Naive thymus-derived CD8-positive, alpha-beta T cell (primary cell): ENCODE measurements at regions not wholly inside any gene's neighbourhood (a gene's known extent, or its start where the extent isn't known, plus 50 kb on each side); places are given as distances from the start of the nearest gene placed in this dataset.
"Not testable (repeated sequence)": the region's sequence is repeated elsewhere in the genome, so short reads cannot be mapped to it uniquely, and the experiment has no call there.

ENCODE experiments used
- ATAC-seq, 2 donors: fragments of 150-1000 bp; cut with Tn5 transposase in 1 of 2; sonication (Bioruptor Pico), chemical (Tn5 transposase) in 1 of 2; 1 replicate in 1 of 2; 2 replicates in 1 of 2; pipeline ENCODE4 v1.10.0; 2021; ENCODE audit warnings: mild to moderate bottlenecking in 2 of 2, moderate library complexity in 2 of 2
- POLR2A ChIA-PET: fragments of 350-600 bp; sonication (Branson Sonifier 250); formaldehyde crosslinking; loops from one replicate; lab custom pipeline; 2021; ENCODE audit warnings: antibody characterized with exemption; lab: Charles Lee
- DNase-seq, 10 donors: peaks; one replicate each; pipeline versions ENCODE4 v3.0.0 to v3.0.0-alpha.2; 2020 to 2022
- H3K27ac Mint-ChIP-seq, 10 donors: one replicate each; pipeline ENCODE4 v1.8.0; 2020 to 2022; ENCODE audit warnings: mild to moderate bottlenecking in 10 of 10, mixed read lengths in 10 of 10, moderate library complexity in 4 of 10, inconsistent platforms in 1 of 10
- H3K27me3 Mint-ChIP-seq, 5 donors: one replicate each; pipeline ENCODE4 v1.8.0; 2021 to 2022; ENCODE audit warnings: mixed read lengths in 5 of 5
- H3K36me3 Mint-ChIP-seq, 3 donors: one replicate each; pipeline ENCODE4 v1.8.0; 2020 to 2022; ENCODE audit warnings: mixed read lengths in 3 of 3, mild to moderate bottlenecking in 2 of 3, inconsistent platforms in 1 of 3
- H3K4me1 Mint-ChIP-seq, 4 donors: one replicate each; pipeline ENCODE4 v1.8.0; 2021 to 2022; ENCODE audit warnings: mixed read lengths in 4 of 4
- H3K4me3 Mint-ChIP-seq, 10 donors: one replicate each; pipeline ENCODE4 v1.8.0; 2020 to 2022; ENCODE audit warnings: mild to moderate bottlenecking in 10 of 10, mixed read lengths in 10 of 10, moderate library complexity in 6 of 10, inconsistent platforms in 1 of 10
- H3K9me3 Mint-ChIP-seq, 9 donors: one replicate each; pipeline ENCODE4 v1.8.0; 2020 to 2022; ENCODE audit warnings: mixed read lengths in 9 of 9, mild to moderate bottlenecking in 3 of 9, inconsistent platforms in 1 of 9, moderate library complexity in 1 of 9

GRCh38 chr2:184308706-184309105 lies 289.6 kb upstream of the ZNF804A start:
- DNase-seq (no peak), ATAC-seq (no peak)
- no peaks in the 10 kb centered on the region for H3K36me3 Mint-ChIP-seq
- H3K4me1 Mint-ChIP-seq = no peaks in the 10 kb centered on the region
- POLR2A ChIA-PET = no interaction called here
- peaks cover 0 to 14% (median 0%) of the 10 kb centered on the region in 9 donors for H3K9me3 Mint-ChIP-seq
- no peaks in the 10 kb centered on the region for H3K27me3 Mint-ChIP-seq
- H3K4me3 Mint-ChIP-seq = no peak overlapping the region
- H3K27ac Mint-ChIP-seq = no peak overlapping the region

GRCh38 chr2:184312970-184313369 lies 285.4 kb upstream of the ZNF804A start:
- no peak overlapping the region for H3K4me3 Mint-ChIP-seq
- no peak overlapping the region for H3K27ac Mint-ChIP-seq
- no peaks in the 10 kb centered on the region for H3K4me1 Mint-ChIP-seq
- peaks cover 0 to 9% (median 0%) of the 10 kb centered on the region in 9 donors for H3K9me3 Mint-ChIP-seq
- no peaks in the 10 kb centered on the region for H3K36me3 Mint-ChIP-seq
- no peaks in the 10 kb centered on the region for H3K27me3 Mint-ChIP-seq
- DNase-seq (no peak), ATAC-seq (no peak)
- POLR2A ChIA-PET = no interaction called here

DNA sequence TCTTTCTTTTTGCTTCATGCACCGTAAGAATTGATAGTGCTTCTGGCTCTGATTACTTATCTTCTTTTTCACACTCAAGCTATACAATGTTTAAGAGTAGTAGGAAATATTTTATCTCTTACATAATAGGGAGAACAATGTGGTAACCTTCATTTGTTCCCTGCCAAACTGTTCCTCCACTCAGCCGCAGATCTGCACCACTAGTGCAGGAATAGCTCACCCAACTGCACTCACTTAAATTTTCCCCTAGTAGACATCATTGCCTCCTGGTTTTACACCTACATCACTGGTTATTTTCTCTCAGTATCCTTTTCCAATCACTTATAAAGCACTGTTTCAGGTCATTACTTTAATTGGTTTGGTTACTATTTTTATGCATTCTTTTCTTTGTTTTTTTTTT lies 283.5 kb upstream of the ZNF804A start:
- DNase-seq = no peak
- no peak overlapping the region for H3K27ac Mint-ChIP-seq
- POLR2A ChIA-PET = no interaction called here
- no peaks in the 10 kb centered on the region for H3K4me1 Mint-ChIP-seq
- no peak for ATAC-seq
- no peaks in the 10 kb centered on the region for H3K36me3 Mint-ChIP-seq
- no peaks in the 10 kb centered on the region for H3K27me3 Mint-ChIP-seq
- H3K4me3 Mint-ChIP-seq = no peak overlapping the region
- peaks cover 0 to 12% (median 0%) of the 10 kb centered on the region in 9 donors for H3K9me3 Mint-ChIP-seq

DNA sequence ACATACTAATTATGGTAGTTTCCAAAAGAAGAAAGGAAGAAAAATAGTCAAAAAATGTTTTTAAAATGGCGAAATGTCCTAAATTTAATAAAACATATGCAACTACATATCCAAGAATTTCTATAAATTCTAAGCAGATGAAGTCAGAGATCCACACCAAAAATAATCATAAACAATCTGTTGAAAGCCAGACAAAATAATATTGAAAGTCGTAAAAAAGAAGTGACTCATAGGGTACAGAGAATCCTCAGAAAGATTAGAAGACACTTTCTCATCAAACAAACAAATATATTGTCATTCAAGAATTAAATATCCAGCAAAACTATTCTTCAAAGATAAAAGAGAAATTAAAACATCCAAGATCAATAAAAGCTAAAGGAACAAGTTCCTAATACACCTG lies 281.4 kb upstream of the ZNF804A start:
- POLR2A ChIA-PET = no interaction called here
- H3K4me1 Mint-ChIP-seq = no peaks in the 10 kb centered on the region
- DNase-seq = no peak
- H3K27me3 Mint-ChIP-seq = no peaks in the 10 kb centered on the region
- H3K4me3 Mint-ChIP-seq = no peak overlapping the region
- no peaks in the 10 kb centered on the region for H3K36me3 Mint-ChIP-seq
- H3K27ac Mint-ChIP-seq = no peak overlapping the region
- peaks cover 0 to 17% (median 2%) of the 10 kb centered on the region in 9 donors for H3K9me3 Mint-ChIP-seq
- ATAC-seq = no peak

- no peaks in the 10 kb centered on the region for H3K36me3 Mint-ChIP-seq
- no peak overlapping the region for H3K4me3 Mint-ChIP-seq
- H3K9me3 Mint-ChIP-seq = peaks cover 0 to 20% (median 4%) of the 10 kb centered on the region in 9 donors
- POLR2A ChIA-PET = no interaction called here
- H3K4me1 Mint-ChIP-seq = no peaks in the 10 kb centered on the region
- no peak overlapping the region for H3K27ac Mint-ChIP-seq
- H3K27me3 Mint-ChIP-seq = no peaks in the 10 kb centered on the region
- no peak for ATAC-seq
- no peak for DNase-seq
These were observed 275.7 kb upstream of the ZNF804A start for GRCh38 chr2:184322615-184323014.

GRCh38 chr2:184326066-184326465 lies 272.3 kb upstream of the ZNF804A start:
- H3K27me3 Mint-ChIP-seq = no peaks in the 10 kb centered on the region
- H3K4me3 Mint-ChIP-seq = no peak overlapping the region
- ATAC-seq (no peak), DNase-seq (no peak)
- H3K36me3 Mint-ChIP-seq = no peaks in the 10 kb centered on the region
- H3K9me3 Mint-ChIP-seq = peaks cover 0 to 20% (median 3%) of the 10 kb centered on the region in 9 donors
- no peaks in the 10 kb centered on the region for H3K4me1 Mint-ChIP-seq
- H3K27ac Mint-ChIP-seq = no peak overlapping the region
- POLR2A ChIA-PET = no interaction called here

DNA sequence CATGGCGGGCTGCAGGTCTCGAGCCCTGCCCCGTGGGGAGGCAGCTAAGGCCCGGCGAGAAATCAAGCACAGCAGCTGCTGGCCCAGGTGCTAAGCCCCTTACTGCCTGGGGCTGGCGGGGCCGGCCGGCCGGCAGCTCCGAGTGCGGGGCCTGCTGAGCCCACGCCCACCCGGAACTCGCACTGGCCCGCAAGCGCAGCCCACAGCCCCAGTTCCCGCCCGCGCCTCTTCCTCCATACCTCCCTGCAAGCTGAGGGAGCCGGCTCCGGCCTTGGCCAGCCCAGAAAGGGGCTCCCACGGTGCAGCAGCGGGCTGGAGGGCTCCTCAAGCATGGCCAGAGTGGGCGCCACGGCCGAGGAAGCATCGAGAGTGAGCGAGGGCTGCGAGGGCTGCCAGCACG lies 270.5 kb upstream of the ZNF804A start:
- DNase-seq, H3K4me1 Mint-ChIP-seq, H3K27ac Mint-ChIP-seq, POLR2A ChIA-PET, H3K4me3 Mint-ChIP-seq, H3K27me3 Mint-ChIP-seq, H3K36me3 Mint-ChIP-seq, ATAC-seq: not testable (repeated sequence)
- peaks cover 0 to 20% (median 4%) of the 10 kb centered on the region in 9 donors for H3K9me3 Mint-ChIP-seq

- peaks cover 0 to 12% (median 4%) of the 10 kb centered on the region in 9 donors for H3K9me3 Mint-ChIP-seq
- H3K27ac Mint-ChIP-seq, H3K27me3 Mint-ChIP-seq, DNase-seq, ATAC-seq, H3K4me1 Mint-ChIP-seq, H3K36me3 Mint-ChIP-seq, POLR2A ChIA-PET, H3K4me3 Mint-ChIP-seq: not testable (repeated sequence)
These were observed 267.8 kb upstream of the ZNF804A start for GRCh38 chr2:184330561-184330960.

DNA sequence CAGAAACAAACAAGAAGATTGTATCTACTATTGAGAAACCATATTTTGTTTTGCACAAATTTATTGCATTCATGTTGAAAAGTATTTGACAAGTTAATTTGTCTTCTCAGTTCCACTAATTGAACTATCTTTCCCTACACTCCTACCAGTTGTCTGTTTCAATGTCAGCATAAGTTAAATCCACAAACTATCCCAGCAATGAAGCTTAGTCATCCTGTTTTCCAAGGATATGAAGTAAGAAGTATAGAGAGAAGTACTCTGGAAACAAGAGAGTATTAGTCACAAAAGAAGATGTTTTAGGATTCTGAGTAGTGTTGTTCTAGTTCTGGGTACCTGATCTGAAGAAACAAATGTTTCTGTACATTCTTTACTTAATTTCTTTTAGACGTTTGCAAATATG lies 261.6 kb upstream of the ZNF804A start:
- Mint-ChIP-seq H3K27me3 (no peaks in the 10 kb centered on the region), H3K36me3 (no peaks in the 10 kb centered on the region), H3K9me3 (peaks cover 0 to 11% (median 0%) of the 10 kb centered on the region in 9 donors), H3K4me1 (no peaks in the 10 kb centered on the region), H3K4me3 (no peak overlapping the region), H3K27ac (no peak overlapping the region)
- DNase-seq (no peak), ATAC-seq (no peak)
- POLR2A ChIA-PET = no interaction called here

- no peak for ATAC-seq
- Mint-ChIP-seq H3K4me1 (no peaks in the 10 kb centered on the region), H3K36me3 (no peaks in the 10 kb centered on the region), H3K27ac (no peak overlapping the region), H3K9me3 (peaks cover 0 to 11% (median 2%) of the 10 kb centered on the region in 9 donors), H3K4me3 (no peak overlapping the region), H3K27me3 (no peaks in the 10 kb centered on the region)
- no peak for DNase-seq
- POLR2A ChIA-PET = no interaction called here
These were observed 259.6 kb upstream of the ZNF804A start for GRCh38 chr2:184338771-184339170.

DNA sequence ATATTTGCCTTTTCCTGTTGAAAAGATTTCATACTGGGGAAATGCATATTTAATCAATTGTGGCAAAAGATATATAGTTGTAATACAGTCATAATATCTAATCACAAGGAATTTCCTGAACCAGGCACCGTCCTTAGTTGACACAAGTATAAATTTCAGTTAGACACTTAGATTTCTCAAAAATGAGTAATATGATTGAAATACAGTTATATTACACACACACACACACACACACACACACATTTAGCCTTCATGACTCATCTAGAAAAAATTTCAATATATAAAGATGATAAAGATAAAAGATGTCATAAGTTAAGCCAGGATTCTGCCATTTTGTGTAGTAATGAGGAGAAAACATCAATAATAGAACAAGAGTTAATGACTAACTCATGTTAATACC lies 258.4 kb upstream of the ZNF804A start:
- ATAC-seq = no peak
- no peak for DNase-seq
- Mint-ChIP-seq H3K27ac (no peak overlapping the region), H3K9me3 (peaks cover 0 to 11% (median 2%) of the 10 kb centered on the region in 9 donors), H3K4me1 (no peaks in the 10 kb centered on the region), H3K36me3 (no peaks in the 10 kb centered on the region), H3K4me3 (no peak overlapping the region), H3K27me3 (no peaks in the 10 kb centered on the region)
- POLR2A ChIA-PET = no interaction called here

DNA sequence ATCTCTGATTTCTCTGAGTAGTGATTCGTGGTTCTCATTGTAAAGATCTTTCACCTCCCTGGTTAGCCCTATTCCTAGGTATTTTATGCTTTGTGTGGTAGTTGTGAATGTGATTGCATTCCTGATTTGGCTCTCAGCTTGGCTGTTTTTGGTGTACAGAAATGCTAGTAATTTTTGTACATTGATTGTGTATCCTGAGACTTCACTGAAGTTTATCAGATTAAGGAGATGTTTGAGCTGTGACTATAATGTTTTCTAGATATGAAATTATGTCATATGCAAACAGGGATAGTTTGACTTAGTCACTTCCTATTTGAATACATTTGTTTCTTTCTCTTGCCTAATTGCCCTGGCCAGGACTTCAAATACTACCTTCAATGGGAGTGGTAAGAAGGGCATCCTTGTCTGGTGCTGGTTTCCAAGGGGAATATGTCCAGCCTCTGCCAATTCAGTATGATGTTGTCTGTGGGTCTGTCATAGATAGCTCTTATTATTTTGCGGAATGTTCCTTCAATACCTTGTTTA lies 251.9 kb upstream of the ZNF804A start:
- Mint-ChIP-seq H3K9me3 (peaks cover 0 to 29% (median 19%) of the 10 kb centered on the region in 9 donors), H3K4me1 (no peaks in the 10 kb centered on the region), H3K36me3 (no peaks in the 10 kb centered on the region), H3K4me3 (no peak overlapping the region), H3K27ac (no peak overlapping the region), H3K27me3 (no peaks in the 10 kb centered on the region)
- POLR2A ChIA-PET = no interaction called here
- no peak for DNase-seq
- ATAC-seq = no peak

DNA sequence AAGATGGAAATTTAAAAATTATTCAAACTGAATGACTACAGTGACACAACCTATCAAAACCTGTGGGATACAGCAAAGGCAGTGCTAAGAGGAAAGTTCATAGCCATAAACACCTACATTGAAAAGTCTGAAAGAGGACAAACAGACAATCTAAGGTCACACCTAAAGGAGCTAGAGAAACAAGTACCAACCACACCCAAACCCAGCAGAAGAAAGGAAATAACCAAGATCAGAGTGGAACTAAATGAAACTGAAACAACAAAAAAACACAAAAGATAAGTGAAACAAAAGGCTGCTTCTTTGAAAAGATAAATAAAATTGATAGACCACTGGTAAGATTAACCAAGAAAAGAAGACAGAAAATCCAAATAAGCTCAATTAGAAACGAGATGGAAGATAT lies 247.2 kb upstream of the ZNF804A start:
- no peak overlapping the region for H3K27ac Mint-ChIP-seq
- H3K4me3 Mint-ChIP-seq = no peak overlapping the region
- ATAC-seq (no peak), DNase-seq (no peak)
- H3K9me3 Mint-ChIP-seq = peaks cover 0 to 29% (median 19%) of the 10 kb centered on the region in 9 donors
- POLR2A ChIA-PET = no interaction called here
- no peaks in the 10 kb centered on the region for H3K36me3 Mint-ChIP-seq
- H3K4me1 Mint-ChIP-seq = no peaks in the 10 kb centered on the region
- no peaks in the 10 kb centered on the region for H3K27me3 Mint-ChIP-seq

GRCh38 chr2:184357033-184357432 lies 241.3 kb upstream of the ZNF804A start:
- Mint-ChIP-seq H3K9me3 (peaks cover 0 to 9% (median 2%) of the 10 kb centered on the region in 9 donors), H3K27ac (no peak overlapping the region), H3K4me1 (no peaks in the 10 kb centered on the region), H3K27me3 (no peaks in the 10 kb centered on the region), H3K36me3 (peaks cover 0 to 4% (median 0%) of the 10 kb centered on the region in 3 donors), H3K4me3 (no peak overlapping the region)
- DNase-seq = no peak
- POLR2A ChIA-PET = no interaction called here
- ATAC-seq = no peak
